Stomach (tissue), 4 donors: ENCODE measurements at regions not wholly inside any gene's neighbourhood (a gene's known extent, or its start where the extent isn't known, plus 50 kb on each side); places are given as distances from the start of the nearest gene placed in this dataset.

Source experiments
- POLR2A ChIP-seq, 4 donors: fragments of 450-650 bp; IDR thresholded peaks; one replicate each; pipeline ENCODE4 v1.6.1; 2016; ENCODE audit warnings: antibody characterized with exemption in 4 of 4, control low read depth in 2 of 4, mild to moderate bottlenecking in 1 of 4, moderate library complexity in 1 of 4
- TF ChIP-seq, protein P1 (sequence below), 7 experiments: fragments of 450-650 bp in 4 of 7; fragments of 200-600 bp in 3 of 7; sonication (generic) in 3 of 7; IDR thresholded peaks; one replicate each; pipeline ENCODE4 v1.5.1; 2016 to 2019; ENCODE audit warnings: antibody characterized with exemption in 7 of 7, control low read depth in 2 of 7, mild to moderate bottlenecking in 1 of 7

DNA sequence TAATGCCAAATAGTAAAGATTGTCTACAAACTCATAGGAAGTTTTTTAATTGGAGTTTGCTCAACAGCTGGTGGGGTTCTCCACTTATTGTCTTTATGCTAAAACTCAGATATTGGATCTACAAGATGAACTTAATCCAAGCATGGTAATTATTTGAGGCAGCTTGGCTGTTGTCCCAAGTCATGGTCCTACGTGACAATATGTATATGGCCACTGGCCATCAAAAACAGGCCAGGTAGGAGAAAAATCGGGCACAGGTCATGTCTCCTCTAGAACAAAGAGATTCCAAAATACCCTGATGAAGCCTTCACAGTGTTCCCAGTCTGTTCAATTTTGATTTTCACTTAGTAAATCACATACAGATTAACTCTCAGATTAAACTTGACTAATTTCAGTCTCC is 606.4 kb downstream of the TNS3 start:
- TF ChIP-seq, protein P1, sequence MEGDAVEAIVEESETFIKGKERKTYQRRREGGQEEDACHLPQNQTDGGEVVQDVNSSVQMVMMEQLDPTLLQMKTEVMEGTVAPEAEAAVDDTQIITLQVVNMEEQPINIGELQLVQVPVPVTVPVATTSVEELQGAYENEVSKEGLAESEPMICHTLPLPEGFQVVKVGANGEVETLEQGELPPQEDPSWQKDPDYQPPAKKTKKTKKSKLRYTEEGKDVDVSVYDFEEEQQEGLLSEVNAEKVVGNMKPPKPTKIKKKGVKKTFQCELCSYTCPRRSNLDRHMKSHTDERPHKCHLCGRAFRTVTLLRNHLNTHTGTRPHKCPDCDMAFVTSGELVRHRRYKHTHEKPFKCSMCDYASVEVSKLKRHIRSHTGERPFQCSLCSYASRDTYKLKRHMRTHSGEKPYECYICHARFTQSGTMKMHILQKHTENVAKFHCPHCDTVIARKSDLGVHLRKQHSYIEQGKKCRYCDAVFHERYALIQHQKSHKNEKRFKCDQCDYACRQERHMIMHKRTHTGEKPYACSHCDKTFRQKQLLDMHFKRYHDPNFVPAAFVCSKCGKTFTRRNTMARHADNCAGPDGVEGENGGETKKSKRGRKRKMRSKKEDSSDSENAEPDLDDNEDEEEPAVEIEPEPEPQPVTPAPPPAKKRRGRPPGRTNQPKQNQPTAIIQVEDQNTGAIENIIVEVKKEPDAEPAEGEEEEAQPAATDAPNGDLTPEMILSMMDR (IDR thresholded peaks at IDR 0.05): no peak
- no peak for TF ChIP-seq POLR2A (IDR thresholded peaks at IDR 0.05)
